Progenitor cell of endocrine pancreas (in vitro differentiated cells): ENCODE measurements at regions not wholly inside any gene's neighbourhood (a gene's known extent, or its start where the extent isn't known, plus 50 kb on each side); places are given as distances from the start of the nearest gene placed in this dataset.
"Not testable (repeated sequence)": the region's sequence is repeated elsewhere in the genome, so short reads cannot be mapped to it uniquely, and the experiment has no call there.

Experiments
- DNase-seq: peaks from one replicate; pipeline ENCODE4 v3.0.0; 2021; ENCODE audit warnings: low spot score; ENCODE audit not compliant: unreplicated experiment
- H3K27ac Mint-ChIP-seq: 2 replicates; pipeline ENCODE4 v1.8.0; 2021; ENCODE audit warnings: mild to moderate bottlenecking, moderate library complexity, mixed read lengths
- H3K27me3 Mint-ChIP-seq: 2 replicates; pipeline ENCODE4 v1.8.0; 2021; ENCODE audit warnings: mixed read lengths
- H3K36me3 Mint-ChIP-seq: 2 replicates; pipeline ENCODE4 v1.8.0; 2022; ENCODE audit warnings: mixed read lengths; ENCODE audit not compliant: insufficient read depth
- H3K4me1 Mint-ChIP-seq: 2 replicates; pipeline ENCODE4 v1.8.0; 2021; ENCODE audit warnings: low read depth, mixed read lengths
- H3K4me3 Mint-ChIP-seq: 2 replicates; pipeline ENCODE4 v1.8.0; 2021; ENCODE audit warnings: low read depth, mild to moderate bottlenecking, moderate library complexity, mixed read lengths
- H3K9me3 Mint-ChIP-seq: 2 replicates; pipeline ENCODE4 v1.8.0; 2021; ENCODE audit warnings: low read depth, mixed read lengths

- H3K4me3 Mint-ChIP-seq, H3K9me3 Mint-ChIP-seq, DNase-seq, H3K27ac Mint-ChIP-seq, H3K4me1 Mint-ChIP-seq, H3K27me3 Mint-ChIP-seq, H3K36me3 Mint-ChIP-seq: not testable (repeated sequence)
Observed at GRCh38 chr9:65223986-65224385, 61.0 kb downstream of the FOXD4L5 start.

- H3K4me3 Mint-ChIP-seq, DNase-seq, H3K27ac Mint-ChIP-seq, H3K27me3 Mint-ChIP-seq, H3K4me1 Mint-ChIP-seq, H3K36me3 Mint-ChIP-seq: not testable (repeated sequence)
- H3K9me3 Mint-ChIP-seq = peaks cover 13% of the 10 kb centered on the region
Observed at GRCh38 chr9:65208834-65209233, 76.2 kb downstream of the FOXD4L5 start.

DNA sequence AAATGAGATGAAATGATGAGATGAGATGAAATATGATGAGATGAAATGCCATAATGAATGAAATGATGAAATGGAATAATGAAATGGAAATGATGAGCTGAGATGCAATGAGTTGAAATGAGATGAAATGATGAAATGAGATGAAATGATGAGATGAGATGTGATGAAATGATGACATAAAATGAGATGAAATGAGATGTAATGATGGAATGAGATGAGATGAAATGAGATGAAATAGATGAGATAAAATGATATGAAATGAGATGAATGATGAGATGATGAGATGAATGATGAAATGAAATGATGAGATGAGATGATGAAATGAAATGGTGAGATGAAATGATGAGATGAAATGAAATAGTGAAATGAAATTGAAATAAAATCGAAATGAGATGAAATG, 77.7 kb downstream of the FOXD4L5 start:
- not testable (repeated sequence) for H3K4me3 Mint-ChIP-seq, H3K27me3 Mint-ChIP-seq, DNase-seq, H3K4me1 Mint-ChIP-seq, H3K36me3 Mint-ChIP-seq, H3K27ac Mint-ChIP-seq
- peaks cover 13% of the 10 kb centered on the region for H3K9me3 Mint-ChIP-seq

- peaks cover 13% of the 10 kb centered on the region for H3K9me3 Mint-ChIP-seq
- H3K4me3 Mint-ChIP-seq, H3K27ac Mint-ChIP-seq, H3K27me3 Mint-ChIP-seq, DNase-seq, H3K36me3 Mint-ChIP-seq, H3K4me1 Mint-ChIP-seq: not testable (repeated sequence)
Observed at GRCh38 chr9:65205853-65206252, 79.2 kb downstream of the FOXD4L5 start.

- not testable (repeated sequence) for H3K27ac Mint-ChIP-seq, H3K27me3 Mint-ChIP-seq, H3K9me3 Mint-ChIP-seq, DNase-seq, H3K4me1 Mint-ChIP-seq, H3K36me3 Mint-ChIP-seq
- H3K4me3 Mint-ChIP-seq = peak overlapping the region; percentile 51
Observed at GRCh38 chr9:65195781-65196180, 89.2 kb downstream of the FOXD4L5 start.

- not testable (repeated sequence) for H3K4me3 Mint-ChIP-seq, H3K36me3 Mint-ChIP-seq, H3K9me3 Mint-ChIP-seq, H3K27me3 Mint-ChIP-seq, H3K4me1 Mint-ChIP-seq, DNase-seq, H3K27ac Mint-ChIP-seq
Observed at GRCh38 chr9:65155937-65156336, 129.1 kb downstream of the FOXD4L5 start.
